Liver (tissue), 3 donors: ENCODE measurements at regions not wholly inside any gene's neighbourhood (a gene's known extent, or its start where the extent isn't known, plus 50 kb on each side); places are given as distances from the start of the nearest gene placed in this dataset.

Source experiments
- FOXA1 ChIP-seq: IDR thresholded peaks from 2 replicates; pipeline ENCODE4 v1.6.1; 2016; ENCODE audit warnings: antibody characterized with exemption
- HNF4A ChIP-seq, 2 donors: conservative IDR thresholded peaks; 2 replicates each; pipeline ENCODE4 v1.6.1; 2016; ENCODE audit warnings: antibody characterized with exemption in 2 of 2, mild to moderate bottlenecking in 2 of 2
- JUND ChIP-seq, 2 donors: IDR thresholded peaks; 2 replicates each; pipeline ENCODE4 v1.6.1; 2016; ENCODE audit warnings: antibody characterized with exemption in 2 of 2
- REST ChIP-seq: IDR thresholded peaks from 2 replicates; pipeline ENCODE4 v1.6.1; 2016; ENCODE audit warnings: antibody characterized with exemption, mild to moderate bottlenecking
- TF ChIP-seq, protein P1 (sequence below): fragments of 150-350 bp; IDR thresholded peaks from 2 replicates; pipeline ENCODE4 v1.5.1; 2017; ENCODE audit warnings: improper control_type of control experiment, low read depth, low read length; ENCODE audit not compliant: missing input control
- TF ChIP-seq, protein P2 (sequence below): IDR thresholded peaks from 2 replicates; pipeline ENCODE4 v1.6.1; 2016; ENCODE audit warnings: antibody characterized with exemption
- donor health status: healthy.
- donor health status: healthy.

DNA sequence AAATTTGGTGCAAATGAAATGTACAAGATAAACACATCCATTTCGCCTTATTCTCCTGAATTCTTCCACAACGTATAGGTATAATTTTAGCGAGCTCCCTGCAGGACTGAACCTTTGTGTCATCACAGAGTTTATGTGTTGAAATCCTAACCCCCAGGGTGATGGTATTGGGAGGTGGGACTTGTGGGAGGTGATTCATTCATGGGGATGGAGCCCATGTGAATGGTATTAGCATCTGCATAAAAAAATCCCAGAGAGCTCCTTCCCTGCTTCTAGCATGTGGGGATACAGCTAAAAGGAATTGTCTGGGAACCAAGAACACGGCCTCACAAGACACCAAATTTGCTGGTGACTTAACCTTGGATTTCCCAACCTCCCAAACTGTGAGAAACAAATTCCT, 741.4 kb upstream of the VSTM2A start:
- TF ChIP-seq, protein P1, sequence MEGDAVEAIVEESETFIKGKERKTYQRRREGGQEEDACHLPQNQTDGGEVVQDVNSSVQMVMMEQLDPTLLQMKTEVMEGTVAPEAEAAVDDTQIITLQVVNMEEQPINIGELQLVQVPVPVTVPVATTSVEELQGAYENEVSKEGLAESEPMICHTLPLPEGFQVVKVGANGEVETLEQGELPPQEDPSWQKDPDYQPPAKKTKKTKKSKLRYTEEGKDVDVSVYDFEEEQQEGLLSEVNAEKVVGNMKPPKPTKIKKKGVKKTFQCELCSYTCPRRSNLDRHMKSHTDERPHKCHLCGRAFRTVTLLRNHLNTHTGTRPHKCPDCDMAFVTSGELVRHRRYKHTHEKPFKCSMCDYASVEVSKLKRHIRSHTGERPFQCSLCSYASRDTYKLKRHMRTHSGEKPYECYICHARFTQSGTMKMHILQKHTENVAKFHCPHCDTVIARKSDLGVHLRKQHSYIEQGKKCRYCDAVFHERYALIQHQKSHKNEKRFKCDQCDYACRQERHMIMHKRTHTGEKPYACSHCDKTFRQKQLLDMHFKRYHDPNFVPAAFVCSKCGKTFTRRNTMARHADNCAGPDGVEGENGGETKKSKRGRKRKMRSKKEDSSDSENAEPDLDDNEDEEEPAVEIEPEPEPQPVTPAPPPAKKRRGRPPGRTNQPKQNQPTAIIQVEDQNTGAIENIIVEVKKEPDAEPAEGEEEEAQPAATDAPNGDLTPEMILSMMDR: no peak
- TF ChIP-seq HNF4A (conservative IDR thresholded peaks at IDR 0.05): no peak
- TF ChIP-seq, protein P2, sequence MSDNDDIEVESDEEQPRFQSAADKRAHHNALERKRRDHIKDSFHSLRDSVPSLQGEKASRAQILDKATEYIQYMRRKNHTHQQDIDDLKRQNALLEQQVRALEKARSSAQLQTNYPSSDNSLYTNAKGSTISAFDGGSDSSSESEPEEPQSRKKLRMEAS: no peak
- no peak for TF ChIP-seq FOXA1
- no peak for TF ChIP-seq JUND (IDR thresholded peaks at IDR 0.05)
- no peak for TF ChIP-seq REST
